ENCODE measurements at regions not wholly inside any gene's neighbourhood (a gene's known extent, or its start where the extent isn't known, plus 50 kb on each side); places are given as distances from the start of the nearest gene placed in this dataset.

DNA sequence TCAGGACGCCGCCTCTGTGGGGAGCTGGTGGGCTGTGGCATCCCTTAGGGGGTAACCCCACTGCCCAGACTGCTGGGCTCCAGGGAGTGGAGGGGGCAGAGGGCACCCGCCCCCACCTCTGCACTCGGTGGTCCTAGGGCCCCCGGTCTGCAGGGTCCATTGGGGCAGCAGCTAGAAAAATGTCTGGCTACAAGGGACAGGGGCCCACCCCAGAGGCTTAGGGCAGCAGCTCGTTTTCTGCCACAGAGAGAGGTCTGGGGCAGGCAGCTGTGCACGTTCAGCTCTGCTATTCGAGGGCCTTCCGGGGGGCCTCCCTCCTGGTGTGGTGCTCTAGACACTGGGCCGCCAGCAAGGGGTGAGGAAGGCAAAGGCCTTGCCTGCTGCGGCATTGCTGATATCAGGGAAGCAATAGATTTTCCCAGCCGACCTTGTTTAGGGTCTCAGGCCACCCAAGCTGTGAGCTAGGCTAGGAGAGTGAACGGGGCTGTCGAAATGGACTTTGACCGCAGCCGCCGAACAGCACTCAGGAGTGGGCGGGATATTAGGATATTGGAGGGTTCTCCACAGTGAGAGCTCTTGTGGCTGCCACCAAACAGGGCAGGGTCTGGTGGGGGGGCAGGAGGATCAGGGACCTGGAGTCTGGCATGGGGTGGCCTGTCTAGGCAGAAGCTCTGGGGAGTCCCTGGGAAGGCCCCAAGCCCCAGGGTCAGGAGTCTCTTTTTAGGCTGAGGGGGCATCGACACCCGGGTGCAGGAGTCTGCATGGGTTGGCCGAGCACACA is 61.4 kb upstream of the KLF13 start:
- no peak for DNase-seq

GRCh38 chr15:31265871-31266711 is 60.5 kb upstream of the KLF13 start:
- peak; percentile 89 for DNase-seq

DNA sequence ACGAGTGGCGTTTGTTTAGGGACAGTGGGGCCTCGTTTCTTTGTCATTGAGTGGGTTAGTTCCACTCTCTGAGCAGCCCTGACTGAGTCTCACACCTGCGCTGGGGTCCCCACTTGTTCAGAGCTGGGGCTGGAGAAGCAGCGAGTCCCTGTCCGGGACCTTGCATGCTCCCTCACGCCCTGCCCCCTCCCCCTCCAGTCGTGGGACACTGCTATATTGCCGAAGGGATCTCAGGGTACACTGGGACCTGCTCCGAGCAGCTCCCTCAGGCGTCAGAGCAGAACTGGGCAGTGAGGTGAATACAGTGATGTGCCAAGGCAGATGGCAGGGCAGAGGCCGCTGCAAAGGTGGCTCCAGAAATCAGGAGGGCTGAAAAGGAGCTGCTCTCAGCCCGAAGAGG is 59.9 kb upstream of the KLF13 start:
- DNase-seq, result no peak

DNA sequence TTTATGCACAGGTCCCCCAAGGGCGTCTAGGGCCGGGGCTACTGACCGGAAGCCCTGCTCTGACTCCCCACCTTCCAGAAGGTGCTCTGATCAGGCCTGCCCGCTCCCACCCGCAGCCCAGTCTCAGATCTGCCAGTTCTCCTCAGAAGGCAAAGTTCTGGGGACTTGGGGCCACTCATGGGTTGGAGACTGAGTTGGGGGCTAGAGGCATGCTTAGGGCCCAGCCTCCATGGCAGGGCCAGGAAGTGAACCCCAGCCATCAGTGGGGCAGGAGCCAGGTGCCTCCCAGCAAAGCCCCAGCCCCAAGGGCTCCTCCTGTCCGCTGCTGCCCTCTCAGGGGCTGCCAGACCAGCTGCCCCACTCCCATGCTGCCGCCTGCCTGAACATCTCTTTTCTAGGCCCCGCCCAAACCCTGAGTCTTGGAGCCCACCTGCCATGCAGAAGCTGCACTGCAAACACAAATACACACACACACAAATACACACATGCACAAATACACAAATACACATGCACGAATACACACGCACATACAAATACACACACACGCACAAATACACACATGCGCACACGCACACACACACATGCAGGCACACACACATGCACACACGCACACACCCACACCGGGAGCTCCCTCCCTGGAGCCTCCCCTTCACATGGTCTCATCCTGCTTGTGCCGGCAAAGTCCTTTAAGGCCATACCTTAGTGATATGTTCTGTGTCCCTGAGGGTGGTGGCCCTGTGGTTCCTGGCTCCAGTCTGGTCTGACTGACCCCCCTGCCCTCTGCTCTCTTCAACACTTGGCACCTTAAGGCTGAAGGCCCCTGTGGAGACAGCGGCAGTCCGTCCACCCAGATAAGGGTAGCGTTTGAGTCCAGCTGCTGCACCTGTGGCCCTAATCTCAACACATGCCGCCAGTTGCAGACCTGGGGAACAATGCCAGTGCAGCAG is 59.2 kb upstream of the KLF13 start:
- DNase-seq, result no peak

DNA sequence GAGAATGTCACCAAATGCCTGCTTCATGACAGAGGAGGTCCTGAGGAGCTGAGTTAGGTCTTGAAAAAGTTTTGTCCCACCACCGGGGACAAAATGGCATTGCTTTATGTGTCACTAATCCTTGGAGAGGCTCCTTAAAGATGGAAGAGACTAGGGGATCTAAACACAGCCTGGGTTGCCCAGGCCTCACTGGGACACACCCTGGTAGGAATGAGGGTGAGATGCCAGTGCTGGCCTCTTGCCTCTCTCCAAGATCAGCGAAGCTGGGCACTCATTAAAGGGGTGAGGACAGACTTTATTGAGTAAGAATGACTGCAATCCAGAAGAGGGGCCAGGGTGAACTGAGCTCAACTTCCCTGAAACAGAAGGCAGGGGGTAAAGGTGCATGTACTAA is 58.5 kb upstream of the KLF13 start:
- DNase-seq, result no peak

GRCh38 chr15:31268911-31269784 is 57.5 kb upstream of the KLF13 start:
- DNase-seq, result no peak

GRCh38 chr15:31269816-31270575 is 56.6 kb upstream of the KLF13 start:
- DNase-seq, result no peak

DNA sequence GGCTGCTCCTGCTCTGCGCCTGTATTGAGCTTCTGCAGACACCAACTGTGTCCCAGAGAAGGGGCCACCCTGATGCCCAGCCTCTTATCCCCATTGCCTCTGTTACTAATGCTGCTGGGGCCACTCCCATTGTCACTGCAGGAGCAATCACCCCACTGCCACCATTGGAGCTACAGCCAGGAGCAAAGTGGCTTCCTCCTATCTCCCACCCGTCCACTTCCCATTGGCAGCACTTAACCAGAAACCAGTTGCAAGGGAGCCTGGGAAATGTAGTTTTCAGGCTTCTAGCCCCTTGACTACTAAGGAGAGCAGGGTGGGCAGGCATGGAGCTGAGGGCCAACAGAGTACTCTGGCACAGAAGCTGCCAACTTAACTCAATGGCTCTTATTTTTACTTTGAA is 55.9 kb upstream of the KLF13 start:
- DNase-seq, result no peak

DNA sequence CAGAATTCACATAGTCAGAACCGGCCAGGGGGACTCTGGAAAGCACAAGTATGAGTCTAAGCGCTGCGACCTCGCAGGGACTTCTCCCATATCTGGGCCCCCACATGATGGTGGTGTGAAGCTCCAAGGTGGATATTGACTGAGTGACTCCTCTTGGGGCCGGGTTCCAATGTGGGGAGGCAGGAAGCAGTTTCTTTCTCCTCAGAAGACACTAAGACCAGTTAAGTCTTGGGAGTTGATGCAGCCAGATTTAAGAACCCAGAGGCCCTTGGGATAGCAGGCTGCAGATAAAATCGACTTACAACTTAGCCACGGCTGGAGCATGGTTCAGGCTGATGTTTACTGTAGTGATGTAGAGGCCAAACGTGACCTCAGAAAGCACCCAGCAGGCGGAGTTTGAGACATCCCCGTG is 55.4 kb upstream of the KLF13 start:
- DNase-seq, result no peak

DNA sequence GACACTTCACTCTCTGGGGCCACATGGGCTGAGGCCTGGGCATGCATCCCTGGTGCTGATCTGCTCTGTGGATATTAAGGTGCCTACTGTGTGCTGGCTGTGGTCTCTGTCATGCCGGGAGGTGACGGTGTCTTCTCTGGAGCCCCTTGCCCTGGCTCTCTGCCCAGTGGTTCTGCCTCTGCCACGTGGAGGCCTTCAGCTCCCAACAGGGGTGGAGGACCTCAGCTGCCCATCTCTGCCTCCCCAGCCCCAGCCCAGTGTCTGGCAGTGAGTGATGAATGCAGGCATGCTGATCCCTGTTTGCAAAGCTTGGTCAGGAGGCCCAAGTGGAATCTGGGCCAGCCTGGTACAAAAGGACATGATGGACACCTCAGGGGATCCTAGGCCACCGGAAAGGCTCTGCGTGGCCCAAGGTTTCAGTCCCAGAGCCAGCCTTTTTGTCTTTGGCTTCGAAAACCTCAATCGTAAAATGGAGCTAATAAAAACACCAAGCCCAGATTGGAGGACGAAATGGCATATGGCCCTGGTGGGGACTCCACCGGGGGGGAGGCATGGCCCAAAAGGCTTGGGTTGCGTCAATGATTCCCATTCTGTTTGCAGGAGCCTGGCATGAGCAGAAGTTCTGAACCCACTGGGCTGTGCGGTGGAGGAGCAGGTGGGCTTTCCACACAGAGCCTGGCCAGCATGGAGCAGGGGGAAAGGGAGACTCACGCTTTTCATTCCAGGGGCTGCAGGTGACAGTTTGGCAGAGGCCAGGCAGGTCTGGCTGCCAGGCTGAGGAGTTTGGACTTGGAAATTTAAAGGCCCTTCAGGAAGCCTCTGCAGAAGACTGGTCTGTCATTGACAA is 54.7 kb upstream of the KLF13 start:
- DNase-seq, result no peak

GRCh38 chr15:31272558-31273257 is 53.9 kb upstream of the KLF13 start:
- DNase-seq, result no peak

GRCh38 chr15:31273258-31273941 is 53.2 kb upstream of the KLF13 start:
- DNase-seq, result no peak

GRCh38 chr15:31274496-31275330 is 51.9 kb upstream of the KLF13 start:
- DNase-seq, result no peak

GRCh38 chr15:31275331-31276262 is 51.0 kb upstream of the KLF13 start:
- DNase-seq, result no peak

DNA sequence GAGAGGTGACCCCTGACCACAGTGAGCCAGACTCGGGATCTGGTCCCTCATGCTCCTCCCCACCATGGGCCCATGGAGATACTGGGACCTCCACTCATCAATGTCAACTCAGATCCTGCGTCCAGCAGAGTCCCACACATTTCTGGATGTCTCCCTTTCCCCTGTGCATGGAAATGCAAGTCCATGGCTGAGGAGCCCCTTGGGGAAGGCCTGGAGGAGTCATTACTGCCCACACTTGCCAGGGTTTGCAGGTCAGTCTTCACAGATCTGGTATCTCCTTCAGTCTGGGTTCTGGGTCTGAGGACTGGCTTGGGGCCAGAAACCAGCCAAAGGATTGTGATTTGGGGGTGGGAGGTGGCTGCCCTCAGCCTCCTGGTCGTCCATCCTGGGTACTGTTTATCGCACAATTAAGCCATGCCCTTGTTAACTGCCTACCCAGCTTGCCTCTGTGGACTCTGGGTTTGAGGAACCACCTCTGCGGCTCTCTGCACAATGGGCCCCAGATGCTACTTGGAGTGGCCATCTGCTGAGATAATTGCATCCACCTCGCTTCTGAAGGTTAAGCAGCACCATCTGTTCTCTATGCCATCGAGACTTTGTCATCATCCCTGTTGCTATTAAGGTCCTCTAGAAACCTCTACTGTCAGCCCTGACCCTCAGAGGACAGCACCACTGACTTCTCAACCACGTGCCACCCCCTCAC is 49.9 kb upstream of the KLF13 start:
- no peak for DNase-seq

All from CD4-positive, alpha-beta T cell treated with Interleukin-6 for 4 hours (primary cell).